Vagina (tissue), 2 donors: ENCODE measurements at regions not wholly inside any gene's neighbourhood (a gene's known extent, or its start where the extent isn't known, plus 50 kb on each side); places are given as distances from the start of the nearest gene placed in this dataset.

Experiments used
- POLR2A ChIP-seq, 2 donors: fragments of 450-650 bp; IDR thresholded peaks; one replicate each; pipeline ENCODE4 v1.6.1; 2017; ENCODE audit warnings: antibody characterized with exemption in 2 of 2, mild to moderate bottlenecking in 2 of 2, moderate library complexity in 2 of 2
- POLR2AphosphoS5 ChIP-seq, 2 donors: sonication (generic); formaldehyde crosslinking; IDR thresholded peaks; one replicate each; pipeline ENCODE4 v1.9.0; 2017; ENCODE audit warnings: antibody characterized with exemption in 2 of 2, mild to moderate bottlenecking in 2 of 2, low read depth in 1 of 2; ENCODE audit not compliant: insufficient read depth in 1 of 2
- TF ChIP-seq, protein P1 (sequence below), 3 experiments: fragments of 450-650 bp in 2 of 3; fragments of 200-600 bp in 1 of 3; sonication (generic) in 1 of 3; IDR thresholded peaks; one replicate each; pipeline ENCODE4 v1.5.1; 2017 to 2019; ENCODE audit warnings: antibody characterized with exemption in 3 of 3, mild to moderate bottlenecking in 2 of 3, moderate library complexity in 2 of 3

DNA sequence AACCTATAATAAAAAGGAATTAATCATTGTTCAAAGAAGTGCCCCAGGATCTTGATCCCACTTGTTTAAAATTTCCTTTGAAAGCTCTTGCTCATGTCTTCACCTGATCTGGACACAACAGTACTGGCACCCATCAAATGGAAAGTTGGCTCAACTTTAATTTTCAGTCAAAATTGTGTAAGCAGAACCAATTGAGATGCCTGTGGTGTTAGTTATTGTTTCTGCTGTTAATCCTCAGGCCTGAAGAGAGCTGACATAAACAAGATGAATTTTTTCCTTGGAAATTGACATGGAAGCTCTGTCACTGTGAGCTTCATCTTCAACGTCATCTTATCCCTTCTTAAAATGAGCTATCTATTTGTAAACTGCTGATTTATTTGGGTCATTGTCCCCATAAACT, 88.3 kb upstream of the TNFSF4 start:
- TF ChIP-seq, protein P1, sequence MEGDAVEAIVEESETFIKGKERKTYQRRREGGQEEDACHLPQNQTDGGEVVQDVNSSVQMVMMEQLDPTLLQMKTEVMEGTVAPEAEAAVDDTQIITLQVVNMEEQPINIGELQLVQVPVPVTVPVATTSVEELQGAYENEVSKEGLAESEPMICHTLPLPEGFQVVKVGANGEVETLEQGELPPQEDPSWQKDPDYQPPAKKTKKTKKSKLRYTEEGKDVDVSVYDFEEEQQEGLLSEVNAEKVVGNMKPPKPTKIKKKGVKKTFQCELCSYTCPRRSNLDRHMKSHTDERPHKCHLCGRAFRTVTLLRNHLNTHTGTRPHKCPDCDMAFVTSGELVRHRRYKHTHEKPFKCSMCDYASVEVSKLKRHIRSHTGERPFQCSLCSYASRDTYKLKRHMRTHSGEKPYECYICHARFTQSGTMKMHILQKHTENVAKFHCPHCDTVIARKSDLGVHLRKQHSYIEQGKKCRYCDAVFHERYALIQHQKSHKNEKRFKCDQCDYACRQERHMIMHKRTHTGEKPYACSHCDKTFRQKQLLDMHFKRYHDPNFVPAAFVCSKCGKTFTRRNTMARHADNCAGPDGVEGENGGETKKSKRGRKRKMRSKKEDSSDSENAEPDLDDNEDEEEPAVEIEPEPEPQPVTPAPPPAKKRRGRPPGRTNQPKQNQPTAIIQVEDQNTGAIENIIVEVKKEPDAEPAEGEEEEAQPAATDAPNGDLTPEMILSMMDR (IDR thresholded peaks at IDR 0.05), result no peak
- TF ChIP-seq POLR2A (IDR thresholded peaks at IDR 0.05) (no peak), POLR2AphosphoS5 (IDR thresholded peaks at IDR 0.05; ENCODE audit: insufficient read depth in 1 of 2, low read depth in 1 of 2) (no peak)
